ENCODE measurements at regions not wholly inside any gene's neighbourhood (a gene's known extent, or its start where the extent isn't known, plus 50 kb on each side); places are given as distances from the start of the nearest gene placed in this dataset.

GRCh38 chr11:106447631-106448191 is 370.2 kb downstream of the AASDHPPT start:
- TF ChIP-seq CTCF (conservative IDR thresholded peaks at IDR 0.05): no peak
- TF ChIP-seq ZFX (IDR thresholded peaks at IDR 0.05): no peak
